HG02642 (cell line): ENCODE measurements at regions not wholly inside any gene's neighbourhood (a gene's known extent, or its start where the extent isn't known, plus 50 kb on each side); places are given as distances from the start of the nearest gene placed in this dataset.
"Not testable (repeated sequence)": the region's sequence is repeated elsewhere in the genome, so short reads cannot be mapped to it uniquely, and the experiment has no call there.

ENCODE experiments used
- ATAC-seq: cut with Tn5 transposase; IDR thresholded peaks from one replicate; pipeline ENCODE4 v1.9.1; 2021; ENCODE audit warnings: mild to moderate bottlenecking; ENCODE audit not compliant: unreplicated experiment, poor library complexity

DNA sequence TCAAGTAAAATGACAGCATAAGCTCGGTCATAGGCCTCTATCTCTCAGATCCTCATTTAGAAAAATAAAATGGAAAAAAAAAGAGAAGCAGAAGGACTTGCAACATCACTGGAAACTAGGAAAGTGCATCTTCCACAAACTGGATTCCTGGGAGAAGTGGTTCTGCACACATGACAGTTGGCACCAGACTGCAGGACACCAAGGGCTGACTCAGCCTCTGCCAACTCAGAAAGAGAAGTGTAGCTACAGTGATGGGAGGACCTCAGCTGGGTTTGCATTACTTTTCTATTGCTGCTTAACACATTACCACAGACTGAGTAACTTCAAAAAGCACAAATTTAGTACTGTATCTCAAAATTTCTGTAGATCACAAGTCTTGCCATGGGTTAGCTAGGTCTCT lies 409.5 kb upstream of the GCFC2 start:
- no peak for ATAC-seq

DNA sequence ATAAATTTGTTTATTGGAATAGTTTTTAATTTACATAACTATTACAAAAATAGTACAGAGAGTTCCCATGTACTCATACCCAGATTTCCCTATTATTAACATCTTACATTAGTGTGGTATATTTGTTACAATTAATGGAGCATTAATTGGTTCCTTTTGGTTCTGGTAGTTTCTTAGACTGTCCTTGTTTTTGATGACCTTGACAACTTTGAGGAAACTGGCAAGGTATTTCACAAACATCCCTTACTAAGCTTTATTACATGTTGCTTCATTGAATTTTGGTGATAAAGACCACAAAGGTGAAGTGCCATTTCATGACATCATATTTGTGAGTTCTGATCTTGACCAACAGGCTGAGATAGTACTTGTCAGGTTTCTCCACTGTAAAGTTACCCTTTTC lies 379.0 kb upstream of the GCFC2 start:
- ATAC-seq = no peak

DNA sequence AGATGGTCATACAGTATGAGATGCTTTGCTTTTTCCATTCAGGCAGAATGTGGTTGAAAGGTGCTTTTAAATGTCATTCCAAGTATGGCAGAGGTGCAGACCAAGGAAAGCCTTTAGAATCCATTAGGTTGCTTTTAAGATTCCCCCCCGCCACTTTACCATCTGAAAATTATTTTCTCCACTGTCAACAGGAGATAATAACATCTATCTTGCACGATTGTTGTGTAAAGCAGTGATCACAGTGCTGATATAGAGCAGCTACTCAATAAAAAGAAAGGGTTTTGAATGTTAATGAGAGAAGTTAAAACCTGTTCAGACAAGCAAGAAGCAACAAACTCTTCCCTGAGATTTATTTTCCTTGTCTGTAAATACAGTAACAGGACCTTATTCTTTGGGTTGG lies 372.5 kb upstream of the GCFC2 start:
- no peak for ATAC-seq

DNA sequence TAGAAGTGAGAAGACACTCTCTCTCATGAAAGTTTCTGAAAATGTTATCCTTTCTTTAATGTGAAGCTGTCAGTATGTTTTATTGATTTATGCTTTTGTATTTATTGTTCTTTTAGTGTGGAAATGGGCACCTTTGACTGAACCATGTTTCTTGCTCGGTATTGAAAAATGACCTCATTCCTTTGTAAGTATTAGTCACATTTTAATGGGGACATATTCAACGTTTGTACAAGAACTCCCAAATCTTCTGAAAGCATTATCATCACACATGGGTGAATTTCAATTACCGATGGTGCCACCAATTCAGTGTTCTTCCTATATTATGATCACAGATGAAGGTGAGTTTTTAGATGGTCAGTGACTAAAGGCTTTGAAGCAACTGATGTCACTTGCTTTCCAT lies 371.8 kb upstream of the GCFC2 start:
- no peak for ATAC-seq

DNA sequence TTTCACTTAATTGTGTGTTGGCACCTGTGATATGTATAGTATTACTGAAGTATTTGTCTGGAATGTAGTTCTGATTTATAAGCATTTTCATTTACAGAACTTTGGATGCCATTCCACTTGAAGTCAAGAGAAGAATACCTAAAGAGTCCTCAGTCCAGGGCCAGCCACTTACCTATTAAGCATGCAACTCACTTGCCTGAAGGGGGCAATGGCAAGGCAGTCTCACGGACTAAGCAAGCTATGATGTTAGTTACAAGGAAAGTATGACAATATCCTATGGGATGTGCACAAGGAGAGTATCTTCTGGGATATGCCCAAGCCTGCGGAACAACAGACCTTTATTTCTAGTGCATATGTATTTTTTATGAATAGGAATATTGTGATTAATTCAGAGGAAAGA lies 369.4 kb upstream of the GCFC2 start:
- no peak for ATAC-seq

DNA sequence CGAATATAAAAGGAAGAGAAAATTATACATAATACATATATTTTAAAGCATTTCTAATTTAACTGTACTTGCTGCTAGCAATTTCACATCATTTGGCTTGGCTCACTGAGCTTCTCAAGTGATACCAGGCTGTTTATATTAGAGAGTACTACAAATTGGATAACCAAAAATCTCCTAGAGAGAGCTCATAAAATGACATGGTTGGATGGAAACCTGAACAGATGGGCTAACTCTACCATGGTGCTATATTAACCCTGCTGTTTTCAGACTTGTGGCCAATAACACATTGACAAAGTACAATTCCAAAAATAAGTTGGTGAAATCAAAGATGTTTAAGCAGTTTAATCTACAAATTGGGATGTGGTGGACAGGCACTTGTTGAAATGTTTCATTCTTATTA lies 364.4 kb upstream of the GCFC2 start:
- ATAC-seq = no peak

DNA sequence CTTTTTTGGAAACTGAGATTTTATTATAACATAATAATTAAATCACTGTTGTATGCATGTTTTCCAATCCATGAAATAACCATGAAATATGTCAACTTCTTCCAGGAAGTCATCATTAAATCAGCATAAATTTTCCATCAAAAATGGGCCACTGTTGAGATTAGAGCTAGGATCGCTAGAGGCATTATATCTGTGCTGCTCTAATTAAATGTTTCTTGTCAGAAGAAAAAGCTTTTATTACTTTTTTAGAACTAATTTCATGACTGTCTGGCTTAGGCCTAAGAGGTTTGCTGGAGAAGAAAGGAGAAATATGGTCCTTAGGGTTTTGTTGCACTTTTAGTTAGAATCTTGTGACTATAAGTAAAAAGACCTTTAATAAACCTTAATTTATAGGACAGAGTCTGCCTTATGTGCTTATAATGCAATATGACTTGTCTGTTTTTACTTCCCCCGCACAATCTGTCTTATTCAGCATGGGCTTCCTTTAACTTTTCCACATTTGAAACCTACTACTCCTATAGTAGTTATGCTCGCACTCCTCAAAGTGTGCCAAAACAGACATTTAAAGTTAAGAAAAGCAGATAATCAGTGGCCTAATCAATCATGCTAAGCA lies 363.4 kb upstream of the GCFC2 start:
- ATAC-seq = no peak

DNA sequence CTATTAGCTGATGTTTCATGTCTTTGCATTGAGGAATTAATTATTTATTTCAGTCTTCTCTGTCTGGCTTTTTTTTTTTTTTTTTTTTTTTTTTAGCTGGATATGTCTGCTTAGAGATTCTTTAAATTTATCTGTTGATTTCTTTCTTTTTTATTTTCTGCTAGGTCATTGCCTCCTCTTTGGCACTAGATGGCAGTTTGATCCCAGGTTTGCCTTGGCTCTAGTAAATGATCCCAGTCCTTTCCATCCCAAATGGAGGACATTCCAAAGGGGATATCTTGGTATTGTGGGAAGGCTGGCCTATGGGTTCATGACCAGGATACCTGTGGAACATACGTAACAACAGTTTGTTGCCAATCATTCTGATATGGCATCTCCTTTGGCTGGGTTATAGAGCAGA lies 339.5 kb upstream of the GCFC2 start:
- ATAC-seq = no peak

DNA sequence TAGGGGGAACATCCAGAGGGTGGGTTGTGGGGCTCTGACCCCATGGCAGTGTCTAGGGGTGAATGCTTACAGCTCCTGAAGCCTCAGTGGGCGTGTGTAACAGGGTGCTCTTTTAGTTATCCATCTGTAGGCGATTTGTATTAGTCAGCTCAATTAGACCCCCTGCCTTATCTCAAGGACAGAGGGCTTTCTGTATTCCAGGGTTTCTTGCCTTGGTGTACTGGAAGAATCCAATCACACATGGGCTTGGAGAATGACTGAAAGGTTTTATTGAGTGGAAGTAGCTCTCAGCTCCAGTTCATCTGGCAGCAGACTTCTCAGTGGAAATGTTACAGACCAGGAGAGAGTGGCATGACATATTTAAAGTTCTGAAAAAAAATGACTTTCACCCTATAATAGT lies 334.0 kb upstream of the GCFC2 start:
- no peak for ATAC-seq

DNA sequence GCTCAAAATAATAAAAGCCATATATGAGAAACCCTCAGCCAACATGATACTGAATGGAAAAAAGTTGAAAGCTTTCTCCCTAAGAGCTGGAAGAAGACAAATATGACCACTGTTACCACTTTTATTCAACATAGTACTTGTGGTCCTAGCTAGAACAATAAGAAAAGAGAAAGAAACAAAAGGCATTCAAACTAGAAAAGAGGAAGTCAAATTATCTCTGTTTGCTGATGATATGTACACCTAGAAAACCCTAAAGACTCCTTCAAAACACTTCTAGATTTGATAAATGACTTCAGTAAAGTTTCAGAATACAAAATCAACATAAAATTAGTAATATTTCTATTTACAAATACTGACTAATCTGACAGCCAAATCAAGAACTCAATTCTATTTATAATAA lies 328.8 kb upstream of the GCFC2 start:
- ATAC-seq = no peak

DNA sequence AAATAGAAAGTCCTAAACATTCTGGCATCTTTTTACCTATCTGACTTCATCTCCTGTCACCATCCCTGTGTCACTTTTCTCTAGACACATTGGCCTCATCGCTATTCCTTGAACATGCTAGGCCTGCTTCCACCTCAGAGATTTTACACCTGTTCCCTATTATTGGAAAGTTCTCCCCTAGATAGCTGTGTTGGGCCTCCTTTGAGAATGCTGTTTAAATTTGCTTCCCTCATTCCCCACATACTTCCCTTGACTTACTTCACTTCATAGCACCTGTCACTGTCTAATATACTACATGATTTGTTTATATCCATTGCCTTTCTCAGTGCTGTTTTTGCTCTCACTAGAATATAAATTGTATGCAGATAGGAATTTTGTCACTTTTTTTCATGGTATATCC lies 317.0 kb upstream of the GCFC2 start:
- no peak for ATAC-seq

DNA sequence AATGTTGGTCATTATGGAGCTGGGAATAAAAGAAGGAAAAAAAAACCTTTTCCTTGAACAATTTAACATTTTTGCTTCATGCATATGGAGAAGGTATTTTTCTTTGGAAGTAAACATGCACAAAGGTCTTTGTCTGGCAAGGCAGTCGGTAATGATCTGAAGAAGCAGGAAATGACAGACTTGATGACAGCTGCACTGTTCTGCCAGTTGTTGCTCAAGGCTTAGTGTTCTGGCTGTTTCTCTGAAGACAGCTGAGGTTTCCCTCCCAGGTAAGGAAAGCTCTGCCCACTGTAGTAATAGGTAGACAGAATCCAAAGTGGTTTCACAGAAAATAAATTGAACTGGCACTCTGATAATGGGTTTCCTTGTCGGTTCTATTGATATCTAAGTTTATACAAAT lies 308.4 kb upstream of the GCFC2 start:
- no peak for ATAC-seq

DNA sequence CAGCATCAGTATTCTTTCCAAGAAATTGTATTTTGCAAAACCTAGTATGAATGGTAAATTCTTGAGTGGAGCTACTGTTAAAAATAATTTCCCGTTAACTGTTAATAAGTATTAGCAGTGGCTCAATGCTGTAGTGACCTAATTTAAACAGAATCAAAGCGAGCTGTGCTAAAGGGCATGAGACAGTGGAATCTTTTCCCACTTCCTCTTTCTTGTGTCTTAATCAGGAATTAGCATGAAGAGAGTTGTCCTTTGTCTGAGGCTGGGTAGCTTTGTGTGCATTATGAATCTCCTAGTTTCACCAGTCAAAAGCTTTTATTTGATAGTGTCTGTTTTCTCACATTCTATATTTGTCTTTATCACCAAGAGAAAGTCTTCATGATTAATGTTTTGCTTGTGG lies 298.8 kb upstream of the GCFC2 start:
- no peak for ATAC-seq

DNA sequence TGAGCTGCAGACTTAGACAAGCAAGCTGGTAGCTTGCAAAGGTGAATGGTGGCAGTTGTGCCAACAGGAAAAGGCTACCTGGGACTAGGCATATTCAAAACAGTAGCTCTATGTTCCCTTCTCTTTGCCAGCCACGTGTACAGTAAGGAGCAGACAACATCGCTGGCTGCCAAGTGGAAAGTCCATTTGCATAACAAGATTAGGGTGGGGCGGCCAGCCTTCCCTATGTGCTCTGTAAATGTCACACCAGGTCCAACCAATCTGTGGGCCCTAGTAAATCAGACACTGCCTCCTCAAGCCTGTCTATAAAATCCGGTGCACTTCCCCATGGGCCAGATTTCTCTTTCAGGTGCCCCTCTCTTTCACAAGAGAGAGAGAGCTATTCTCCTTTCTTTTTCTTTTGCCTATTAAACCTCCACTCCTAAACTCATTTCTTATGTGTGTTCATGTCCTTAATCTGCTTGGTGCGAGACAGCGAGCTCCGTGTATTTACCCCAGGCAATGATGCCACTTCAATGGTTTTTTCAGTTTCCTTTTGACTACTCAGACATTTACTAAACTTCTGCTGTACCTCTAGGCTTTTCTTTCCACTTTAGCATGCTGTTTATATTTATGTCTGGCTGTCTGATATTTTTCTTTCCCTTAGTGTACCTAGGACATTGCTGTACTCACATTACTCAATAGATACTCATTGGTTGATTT lies 297.4 kb upstream of the GCFC2 start:
- no peak for ATAC-seq

DNA sequence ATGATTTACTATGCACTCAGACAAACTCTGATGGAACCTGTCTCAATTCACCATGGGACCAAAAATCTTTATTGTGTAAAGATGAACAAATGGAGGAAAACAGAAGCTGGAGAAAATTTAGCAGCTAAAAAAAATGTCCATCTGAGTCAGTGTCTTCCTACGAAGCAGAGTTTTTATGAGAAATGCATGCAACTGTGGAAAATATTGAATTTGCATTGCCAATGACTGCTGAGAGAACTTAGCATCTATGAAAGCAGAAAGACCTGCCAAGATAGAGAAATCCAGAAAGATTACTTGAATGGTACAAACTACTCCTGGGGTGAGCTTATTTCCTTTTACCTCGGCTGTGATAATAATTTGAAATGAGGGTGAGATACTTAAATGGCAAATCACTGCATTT lies 289.7 kb upstream of the GCFC2 start:
- ATAC-seq = no peak

DNA sequence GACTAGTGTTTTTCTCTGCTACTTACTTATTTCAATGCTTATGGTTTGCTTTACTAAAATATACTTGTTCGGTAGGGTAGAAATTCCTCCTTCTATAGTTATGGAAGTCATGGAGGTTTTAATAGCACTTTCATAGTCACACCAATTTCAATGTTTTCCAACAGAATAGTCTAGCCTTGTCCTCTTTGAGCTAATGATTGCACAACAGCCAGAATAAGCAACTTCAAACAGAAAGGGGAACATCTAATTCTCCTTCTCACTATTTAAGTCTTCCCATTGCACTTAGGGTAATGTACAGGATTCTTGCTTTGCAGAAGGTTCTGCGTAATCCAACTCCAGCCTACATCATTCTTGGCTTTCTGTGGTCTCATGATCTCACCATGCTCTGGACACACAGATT lies 287.7 kb upstream of the GCFC2 start:
- ATAC-seq = no peak

DNA sequence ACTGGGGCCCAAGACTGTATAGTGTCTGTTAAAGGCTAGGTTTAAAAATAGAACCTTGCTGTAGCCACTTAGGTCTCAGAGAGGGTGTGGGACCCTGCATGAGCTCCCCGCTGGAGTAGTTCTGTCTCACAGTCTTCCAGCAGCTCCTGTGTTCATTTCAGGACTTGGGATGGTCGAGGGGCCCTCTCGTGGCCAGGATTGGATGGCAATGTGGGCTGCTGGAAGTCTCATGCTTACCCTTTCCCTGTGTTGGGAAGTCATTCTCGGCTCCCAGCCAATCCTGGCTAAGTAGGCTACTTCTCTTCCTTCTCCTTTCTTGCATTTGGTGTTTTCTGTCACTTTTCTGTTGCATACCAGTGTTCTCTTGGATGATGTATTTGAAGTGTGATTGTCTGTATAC lies 284.0 kb upstream of the GCFC2 start:
- no peak for ATAC-seq

DNA sequence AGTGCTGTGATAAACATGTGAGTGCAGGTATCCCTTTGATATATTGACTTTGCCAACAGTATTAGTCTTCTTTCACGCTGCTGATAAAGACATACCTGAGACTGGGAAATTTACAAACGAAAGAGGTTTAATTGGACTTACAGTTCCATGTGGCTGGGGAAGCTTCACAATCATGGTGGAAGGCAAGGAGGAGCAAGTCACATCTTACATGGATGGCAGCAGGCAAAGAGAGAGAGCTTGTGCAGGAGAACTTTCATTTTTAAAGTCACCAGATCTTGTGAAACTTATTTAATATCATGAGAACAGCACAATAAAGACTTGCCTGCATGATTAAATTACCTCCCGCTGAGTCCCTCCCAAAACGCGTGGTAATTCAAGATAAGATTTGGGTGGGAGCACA lies 277.9 kb upstream of the GCFC2 start:
- not testable (repeated sequence) for ATAC-seq

DNA sequence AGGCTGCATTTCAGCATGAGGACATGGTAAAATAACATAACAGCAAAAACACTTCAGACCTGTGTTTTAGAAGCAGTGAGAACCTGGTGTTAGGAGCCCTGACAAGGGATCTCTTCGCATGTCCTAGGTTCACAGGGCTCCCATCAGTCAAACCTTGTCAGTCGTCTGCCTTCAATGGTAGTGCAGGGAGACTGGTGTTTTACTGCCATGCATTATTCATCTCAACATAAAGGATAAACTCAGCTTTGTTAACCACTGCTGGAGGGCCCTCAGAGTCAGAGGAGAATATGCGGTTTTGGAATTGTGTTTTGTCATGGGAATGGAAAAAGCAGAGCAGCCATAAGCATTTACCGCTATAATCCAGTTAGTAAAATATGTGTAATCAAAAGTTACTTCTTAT lies 275.9 kb upstream of the GCFC2 start:
- no peak for ATAC-seq

DNA sequence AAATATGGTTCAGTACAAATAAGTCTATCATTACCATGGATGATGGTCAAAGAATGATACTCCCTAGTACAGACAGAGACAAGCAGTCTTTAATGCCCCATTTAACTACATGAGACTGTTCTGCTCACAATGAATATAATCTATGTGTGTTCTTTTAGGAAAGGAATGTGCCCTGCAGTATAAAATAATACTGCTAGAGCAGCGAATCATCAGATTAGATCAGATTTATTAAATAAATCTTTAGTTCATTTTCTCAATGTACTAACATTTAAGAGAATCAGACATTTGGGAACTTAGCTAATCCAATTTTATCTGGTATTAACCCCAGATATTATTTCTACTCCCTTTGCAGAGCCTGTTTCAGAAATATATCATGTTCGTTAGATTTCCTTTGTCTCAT lies 272.0 kb upstream of the GCFC2 start:
- no peak for ATAC-seq

DNA sequence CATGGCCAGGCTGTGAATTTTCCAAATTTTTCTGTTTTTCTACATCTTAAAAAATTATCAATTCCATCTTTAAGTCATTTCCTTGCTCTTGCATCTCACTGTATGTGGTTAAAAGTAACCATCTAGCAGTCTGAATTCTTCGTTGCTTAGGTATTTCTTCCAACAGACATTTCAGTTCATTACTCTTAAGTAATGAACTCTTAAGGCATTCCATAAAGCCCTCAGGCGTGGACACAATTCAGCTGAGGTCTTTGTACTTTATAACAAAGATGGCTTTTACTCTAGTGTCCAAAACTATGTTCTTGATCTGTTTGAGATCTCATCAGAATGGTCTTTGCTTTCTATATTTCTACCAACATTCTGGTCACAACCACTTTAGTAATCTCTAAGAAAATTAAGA lies 253.9 kb upstream of the GCFC2 start:
- ATAC-seq = no peak

DNA sequence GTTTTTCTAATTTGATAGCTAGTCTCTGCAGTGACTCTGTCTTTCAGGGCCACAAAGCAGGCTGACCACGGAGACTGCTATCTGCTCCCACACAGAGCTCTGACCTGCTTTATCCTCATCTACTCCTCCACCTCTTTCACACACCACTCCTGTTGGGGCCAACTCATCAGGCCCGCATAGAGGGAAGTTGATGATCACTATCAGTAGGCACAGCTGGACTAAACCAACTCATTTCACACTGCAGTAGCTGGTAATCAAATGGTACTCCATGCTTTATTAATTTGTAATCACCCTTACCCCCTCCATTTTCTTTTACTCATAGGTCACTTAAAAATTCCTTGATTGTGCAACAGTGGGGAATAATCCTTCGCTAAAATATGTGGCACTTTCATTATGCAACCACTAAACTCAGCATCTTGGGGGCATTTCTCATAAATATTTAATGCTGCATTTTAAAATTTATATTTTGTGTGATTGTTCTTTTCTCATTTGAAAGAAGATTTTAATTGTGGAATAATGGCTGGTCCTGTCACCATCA lies 249.8 kb upstream of the GCFC2 start:
- ATAC-seq = no peak
